HEK293 (cell line): ENCODE measurements at regions not wholly inside any gene's neighbourhood (a gene's known extent, or its start where the extent isn't known, plus 50 kb on each side); places are given as distances from the start of the nearest gene placed in this dataset.

ENCODE experiments used
- CTCF ChIA-PET: fragments of 350-600 bp; formaldehyde crosslinking; extraction: SDS; loops from one replicate; lab custom pipeline; 2021; ENCODE audit warnings: antibody characterized with exemption; lab: Yijun Ruan, JAX
- POLR2A ChIA-PET: fragments of 300-600 bp; formaldehyde crosslinking; extraction: SDS; loops from one replicate; lab custom pipeline; 2020; ENCODE audit warnings: antibody characterized with exemption, inconsistent platforms; lab: Yijun Ruan, JAX
- H3K27ac ChIP-seq: fragments of 200-500 bp; sonication (Bioruptor generic); 2 replicates; pipeline ENCODE4 v1.5.1; 2014; ENCODE audit warnings: low read depth, low read length, control low read depth, inconsistent platforms; ENCODE audit errors: extremely low read depth
- H3K36me3 ChIP-seq, 2 experiments: fragments of 200-500 bp in 1 of 2; sonication (Bioruptor generic) in 1 of 2; 1 replicate in 1 of 2; 2 replicates in 1 of 2; pipeline ENCODE4 v1.5.1; 2014 to 2017; ENCODE audit warnings: inconsistent platforms in 2 of 2, low read length in 2 of 2; ENCODE audit not compliant: control insufficient read depth in 2 of 2, insufficient read depth in 1 of 2
- H3K4me1 ChIP-seq: fragments of 200-500 bp; sonication (Bioruptor generic); 2 replicates; pipeline ENCODE4 v1.5.1; 2014; ENCODE audit warnings: mild to moderate bottlenecking, low read length, inconsistent platforms; ENCODE audit not compliant: control insufficient read depth, insufficient read depth
- H3K4me3 ChIP-seq: 2 replicates; pipeline ENCODE4 v1.5.1; 2011; ENCODE audit warnings: low read depth, mild to moderate bottlenecking, control low read depth, low read length, moderate library complexity
- H3K9me3 ChIP-seq: fragments of 200-500 bp; sonication (Bioruptor generic); 2 replicates; pipeline ENCODE4 v1.5.1; 2014; ENCODE audit warnings: low read depth, low read length, inconsistent platforms; ENCODE audit not compliant: control insufficient read depth, insufficient read depth
- GFI1B ChIP-seq: fragments of 450-650 bp; formaldehyde crosslinking; IDR thresholded peaks from 2 replicates; pipeline ENCODE4 v1.5.1; 2016; ENCODE audit warnings: missing biosample characterization, missing genetic modification characterization
- HOXD13 ChIP-seq: sonication (generic); formaldehyde crosslinking; IDR thresholded peaks from 2 replicates; pipeline ENCODE4 v1.8.0; 2022; ENCODE audit warnings: missing genetic modification reagents, borderline replicate concordance
- REPIN1 ChIP-seq: fragments of 450-650 bp; formaldehyde crosslinking; IDR thresholded peaks from 2 replicates; pipeline ENCODE4 v1.5.1; 2017; ENCODE audit warnings: missing biosample characterization, missing genetic modification characterization, low read depth
- SP7 ChIP-seq: fragments of 450-650 bp; formaldehyde crosslinking; IDR thresholded peaks from 2 replicates; pipeline ENCODE4 v1.5.1; 2016; ENCODE audit warnings: missing biosample characterization, missing genetic modification characterization
- TCF7L2 ChIP-seq: IDR thresholded peaks from 2 replicates; pipeline ENCODE4 v1.6.1; 2011; ENCODE audit warnings: low read depth, mild to moderate bottlenecking, inconsistent platforms, low read length, moderate library complexity, borderline replicate concordance
- ZFP37 ChIP-seq: fragments of 450-650 bp; formaldehyde crosslinking; IDR thresholded peaks from 2 replicates; pipeline ENCODE4 v1.5.1; 2016; ENCODE audit warnings: missing biosample characterization, missing genetic modification characterization
- ZNF155 ChIP-seq: fragments of 450-650 bp; formaldehyde crosslinking; IDR thresholded peaks from 2 replicates; pipeline ENCODE4 v1.5.1; 2016; ENCODE audit warnings: missing biosample characterization, missing genetic modification characterization
- ZNF175 ChIP-seq: fragments of 450-650 bp; formaldehyde crosslinking; IDR thresholded peaks from 2 replicates; pipeline ENCODE4 v1.5.1; 2016; ENCODE audit warnings: missing biosample characterization, missing genetic modification characterization
- ZNF18 ChIP-seq: fragments of 450-650 bp; formaldehyde crosslinking; IDR thresholded peaks from 2 replicates; pipeline ENCODE4 v1.5.1; 2016; ENCODE audit warnings: missing biosample characterization, missing genetic modification characterization
- ZNF274 ChIP-seq, 2 experiments: fragments of 200-500 bp in 1 of 2; fragments of 450-650 bp in 1 of 2; sonication (Bioruptor generic) in 1 of 2; formaldehyde crosslinking in 1 of 2; IDR thresholded peaks; 2 replicates each; pipeline versions ENCODE4 v1.5.1 to v1.6.1; 2014 to 2016; ENCODE audit warnings: borderline replicate concordance in 1 of 2, inconsistent platforms in 1 of 2, low read length in 1 of 2, missing biosample characterization in 1 of 2, missing genetic modification characterization in 1 of 2
- ZNF280C ChIP-seq: fragments of 450-650 bp; formaldehyde crosslinking; IDR thresholded peaks from 2 replicates; pipeline ENCODE4 v1.5.1; 2016; ENCODE audit warnings: missing biosample characterization, missing genetic modification characterization
- ZNF398 ChIP-seq: fragments of 450-650 bp; formaldehyde crosslinking; IDR thresholded peaks from 2 replicates; pipeline ENCODE4 v1.5.1; 2017; ENCODE audit warnings: missing biosample characterization, missing genetic modification characterization
- ZNF501 ChIP-seq: fragments of 450-650 bp; formaldehyde crosslinking; IDR thresholded peaks from 2 replicates; pipeline ENCODE4 v1.5.1; 2016; ENCODE audit warnings: missing biosample characterization, missing genetic modification characterization
- ZNF518A ChIP-seq: fragments of 450-650 bp; formaldehyde crosslinking; conservative IDR thresholded peaks from 2 replicates; pipeline ENCODE4 v1.5.1; 2016; ENCODE audit warnings: low read depth, missing biosample characterization, missing genetic modification characterization
- ZNF561 ChIP-seq: fragments of 450-650 bp; IDR thresholded peaks from 2 replicates; pipeline ENCODE4 v1.5.1; 2018; ENCODE audit warnings: missing biosample characterization, missing genetic modification characterization, borderline replicate concordance
- ZNF645 ChIP-seq: fragments of 450-650 bp; formaldehyde crosslinking; IDR thresholded peaks from 2 replicates; pipeline ENCODE4; 2016; ENCODE audit warnings: missing biosample characterization, missing genetic modification characterization
- ZNF660 ChIP-seq: fragments of 450-650 bp; IDR thresholded peaks from 2 replicates; pipeline ENCODE4 v1.5.1; 2018; ENCODE audit warnings: missing biosample characterization, mild to moderate bottlenecking, missing genetic modification characterization
- ZNF670 ChIP-seq: fragments of 450-650 bp; formaldehyde crosslinking; IDR thresholded peaks from 2 replicates; pipeline ENCODE4 v1.5.1; 2016; ENCODE audit warnings: missing biosample characterization, missing genetic modification characterization, low read depth
- ZNF792 ChIP-seq: fragments of 450-650 bp; formaldehyde crosslinking; IDR thresholded peaks from 2 replicates; pipeline ENCODE4 v1.5.1; 2016; ENCODE audit warnings: missing biosample characterization, missing genetic modification characterization
- ZSCAN18 ChIP-seq: fragments of 450-650 bp; formaldehyde crosslinking; IDR thresholded peaks from 2 replicates; pipeline ENCODE4 v1.5.1; 2016; ENCODE audit warnings: missing biosample characterization, missing genetic modification characterization

GRCh38 chr14:86787717-86788116, 1205.3 kb downstream of the GALC start:
- H3K4me1 ChIP-seq: no peaks in the 10 kb centered on the region
- CTCF ChIA-PET: interaction anchor here (0.5 to 0.9 kb wide), 2 partner anchors 10 to 931 kb away, joined by 3 read pairs; no protein-coding TSS in a partner anchor
- H3K4me3 ChIP-seq: no peak overlapping the region
- TF ChIP-seq GFI1B (tag by site-specific recombination) (no peak), ZNF274 (IDR thresholded peaks at IDR 0.05; ENCODE audit: low read length) (no peak), ZNF274 (tag by site-specific recombination; IDR thresholded peaks at IDR 0.05; ENCODE audit: borderline replicate concordance) (no peak), ZSCAN18 (tag by site-specific recombination) (no peak), HOXD13 (CRISPR knock-in tag) (peak; percentile 63; the same call in 1 of the 2 replicates), ZNF18 (tag by site-specific recombination) (no peak), SP7 (tag by site-specific recombination) (no peak), TCF7L2 (no peak), ZFP37 (tag by site-specific recombination) (no peak), ZNF518A (0 out of 2 replicates have a peak, but pooled peaks have one; percentile 17)
- TF ChIP-seq, all 188 proteins: peak for 2
- POLR2A ChIA-PET: no interaction called here
- H3K36me3 ChIP-seq: no peaks in the 10 kb centered on the region
- H3K27ac ChIP-seq: no peak overlapping the region
- no peaks in the 10 kb centered on the region for H3K9me3 ChIP-seq

- no peaks in the 10 kb centered on the region for H3K4me1 ChIP-seq
- ChIA-PET POLR2A (no interaction called here), CTCF (no interaction called here)
- no peaks in the 10 kb centered on the region for H3K9me3 ChIP-seq
- no peak overlapping the region for H3K27ac ChIP-seq
- no peak overlapping the region for H3K4me3 ChIP-seq
- H3K36me3 ChIP-seq: no peaks in the 10 kb centered on the region
- TF ChIP-seq ZNF398 (no peak), ZNF792 (tag by site-specific recombination) (no peak), ZNF561 (tag by site-specific recombination) (no peak), ZNF660 (no peak), ZNF155 (tag by site-specific recombination) (no peak), REPIN1 (tag by site-specific recombination) (no peak), ZNF175 (tag by site-specific recombination) (no peak), ZNF280C (no peak), ZNF670 (tag by site-specific recombination) (no peak), ZNF645 (no peak), ZNF501 (no peak)
These were observed 1210.8 kb downstream of the GALC start for GRCh38 chr14:86782092-86782580.
